ENCODE measurements at regions not wholly inside any gene's neighbourhood (a gene's known extent, or its start where the extent isn't known, plus 50 kb on each side); places are given as distances from the start of the nearest gene placed in this dataset.
"Not testable (repeated sequence)": the region's sequence is repeated elsewhere in the genome, so short reads cannot be mapped to it uniquely, and the experiment has no call there.

- no peak for DNase-seq (ENCODE audit: low read depth in 3 of 3)
Measured at GRCh38 chr6:10180138-10181074, 234.5 kb downstream of the TFAP2A start.

- no peak for DNase-seq (ENCODE audit: low read depth in 3 of 3)
Measured at GRCh38 chr6:10177704-10178103, 237.2 kb downstream of the TFAP2A start.

- no peak for DNase-seq (ENCODE audit: low read depth in 3 of 3)
Measured at GRCh38 chr6:10175362-10175761, 239.5 kb downstream of the TFAP2A start.

GRCh38 chr6:10174761-10175160 lies 240.1 kb downstream of the TFAP2A start:
- DNase-seq (ENCODE audit: low read depth in 3 of 3), result no peak

GRCh38 chr6:10174056-10174455 lies 240.8 kb downstream of the TFAP2A start:
- no peak for DNase-seq (ENCODE audit: low read depth in 3 of 3)

GRCh38 chr6:10171706-10172105 lies 243.2 kb downstream of the TFAP2A start:
- DNase-seq (ENCODE audit: low read depth in 3 of 3), result not testable (repeated sequence)

GRCh38 chr6:10170816-10171215 lies 244.1 kb downstream of the TFAP2A start:
- no peak for DNase-seq (ENCODE audit: low read depth in 3 of 3)

GRCh38 chr6:10166031-10166430 lies 248.8 kb downstream of the TFAP2A start:
- no peak for DNase-seq (ENCODE audit: low read depth in 3 of 3)

GRCh38 chr6:10163203-10163962 lies 251.5 kb downstream of the TFAP2A start:
- DNase-seq (ENCODE audit: low read depth in 3 of 3), result no peak

GRCh38 chr6:10156875-10157274 lies 258.0 kb downstream of the TFAP2A start:
- no peak for DNase-seq (ENCODE audit: low read depth in 3 of 3)

GRCh38 chr6:10154251-10154650 lies 260.6 kb downstream of the TFAP2A start:
- no peak for DNase-seq (ENCODE audit: low read depth in 3 of 3)

- no peak for DNase-seq (ENCODE audit: low read depth in 3 of 3)
Measured at GRCh38 chr6:10151144-10151915, 263.5 kb downstream of the TFAP2A start.

- no peak for DNase-seq (ENCODE audit: low read depth in 3 of 3)
Measured at GRCh38 chr6:10149603-10150002, 265.3 kb downstream of the TFAP2A start.

GRCh38 chr6:10146715-10147451 lies 268.0 kb downstream of the TFAP2A start:
- no peak for DNase-seq (ENCODE audit: low read depth in 3 of 3)

- no peak for DNase-seq (ENCODE audit: low read depth in 3 of 3)
Measured at GRCh38 chr6:10144772-10145171, 270.1 kb downstream of the TFAP2A start.

- DNase-seq (ENCODE audit: low read depth in 3 of 3), result no peak
Measured at GRCh38 chr6:10141746-10142443, 273.0 kb downstream of the TFAP2A start.

GRCh38 chr6:10140824-10141223 lies 274.1 kb downstream of the TFAP2A start:
- DNase-seq (ENCODE audit: low read depth in 3 of 3), result no peak

- no peak for DNase-seq (ENCODE audit: low read depth in 3 of 3)
Measured at GRCh38 chr6:10140136-10140535, 274.7 kb downstream of the TFAP2A start.

GRCh38 chr6:10138917-10139316 lies 276.0 kb downstream of the TFAP2A start:
- no peak for DNase-seq (ENCODE audit: low read depth in 3 of 3)

GRCh38 chr6:10136636-10137035 lies 278.2 kb downstream of the TFAP2A start:
- no peak for DNase-seq (ENCODE audit: low read depth in 3 of 3)

- DNase-seq (ENCODE audit: low read depth in 3 of 3), result not testable (repeated sequence)
Measured at GRCh38 chr6:10134185-10134584, 280.7 kb downstream of the TFAP2A start.
